Psoas muscle (tissue), 7 donors: ENCODE measurements at regions not wholly inside any gene's neighbourhood (a gene's known extent, or its start where the extent isn't known, plus 50 kb on each side); places are given as distances from the start of the nearest gene placed in this dataset.

Experiments
- ATAC-seq, 4 donors: fragments of 200-7000 bp; cut with Tn5 transposase; one replicate each; pipeline ENCODE4 v1.9.1; 2020; ENCODE audit warnings: moderate library complexity in 3 of 4, mild to moderate bottlenecking in 2 of 4
- DNase-seq, 2 donors: peaks; one replicate each; pipeline ENCODE4 v3.0.0-alpha.2; 2020
- H3K27ac ChIP-seq: fragments of 200-600 bp; one replicate; pipeline ENCODE4 v1.8.0; 2022
- H3K27me3 ChIP-seq, 3 donors: fragments of 200-600 bp in 1 of 3; one replicate each; pipeline versions ENCODE4 v1.6.1 to v1.8.0; 2013 to 2022; ENCODE audit warnings: low read length in 2 of 3, mild to moderate bottlenecking in 2 of 3, moderate library complexity in 1 of 3; ENCODE audit not compliant: insufficient read depth in 3 of 3
- H3K36me3 ChIP-seq, 2 donors: fragments of 200-600 bp in 1 of 2; one replicate each; pipeline versions ENCODE4 v1.6.1 to v1.8.0; 2013 to 2022; ENCODE audit warnings: low read depth in 1 of 2, mild to moderate bottlenecking in 1 of 2, moderate library complexity in 1 of 2; ENCODE audit not compliant: insufficient read depth in 1 of 2
- H3K4me1 ChIP-seq: fragments of 200-600 bp; one replicate; pipeline ENCODE4 v1.8.0; 2022
- H3K4me3 ChIP-seq: fragments of 200-600 bp; one replicate; pipeline ENCODE4 v1.8.0; 2022; ENCODE audit warnings: mild to moderate bottlenecking
- H3K9me3 ChIP-seq: fragments of 200-600 bp; one replicate; pipeline ENCODE4 v1.8.0; 2022
- WGBS, 3 donors: extraction: QIAGEN DNeasy Blood & Tissue Kit; methylation state at CpG; one replicate each; pipeline versions ENCODE4 v1.1.6 to v1.1.7; 2013; 5-methylcytosine and 5-hydroxymethylcytosine counted together
- intact Hi-C, 2 donors: fragments of 100-400 bp; cut with DNase I; formaldehyde crosslinking; loops; one replicate each; pipeline versions ENCODE4 v1.11.0 to v1.14.2; 2022
- TF ChIP-seq, protein P1 (sequence below): fragments of 200-600 bp; IDR thresholded peaks from one replicate; pipeline ENCODE4 v1.8.0; 2022; ENCODE audit warnings: antibody characterized with exemption
- donor health status: healthy with polysubstance abuse.
- donor health status: DM: no; HTN: no; CAD: no; lungs with moderate emphysema.
- donor health status: Bipolar disorder and iron deficiency.
- donor health status: healthy.
- donor health status: DM: yes; HTN: yes; CAD: no.
- donor health status: DM: no; HTN: no; CAD: no.
- donor health status: DM: yes; HTN: yes; CAD: no.

DNA sequence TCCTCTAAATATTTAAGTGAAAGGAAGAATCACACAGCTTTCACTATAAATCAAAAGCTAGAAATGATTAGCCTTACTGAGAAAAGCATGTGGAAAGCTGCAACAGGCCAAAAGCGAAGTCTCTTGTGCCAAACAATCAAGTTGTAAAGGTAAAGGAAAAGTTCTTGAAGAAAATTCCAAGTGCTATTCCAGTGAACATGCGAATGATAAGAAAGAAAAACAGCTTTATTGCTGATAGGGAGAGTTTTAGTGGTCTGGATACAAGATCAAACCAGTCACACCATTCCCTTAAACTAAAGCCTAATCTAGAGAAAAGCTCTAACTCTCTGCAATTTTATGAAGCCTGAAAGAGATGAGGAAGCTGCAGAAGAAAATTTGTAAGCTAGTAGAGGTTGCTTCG is 190.9 kb downstream of the BTG1 start:
- TF ChIP-seq, protein P1, sequence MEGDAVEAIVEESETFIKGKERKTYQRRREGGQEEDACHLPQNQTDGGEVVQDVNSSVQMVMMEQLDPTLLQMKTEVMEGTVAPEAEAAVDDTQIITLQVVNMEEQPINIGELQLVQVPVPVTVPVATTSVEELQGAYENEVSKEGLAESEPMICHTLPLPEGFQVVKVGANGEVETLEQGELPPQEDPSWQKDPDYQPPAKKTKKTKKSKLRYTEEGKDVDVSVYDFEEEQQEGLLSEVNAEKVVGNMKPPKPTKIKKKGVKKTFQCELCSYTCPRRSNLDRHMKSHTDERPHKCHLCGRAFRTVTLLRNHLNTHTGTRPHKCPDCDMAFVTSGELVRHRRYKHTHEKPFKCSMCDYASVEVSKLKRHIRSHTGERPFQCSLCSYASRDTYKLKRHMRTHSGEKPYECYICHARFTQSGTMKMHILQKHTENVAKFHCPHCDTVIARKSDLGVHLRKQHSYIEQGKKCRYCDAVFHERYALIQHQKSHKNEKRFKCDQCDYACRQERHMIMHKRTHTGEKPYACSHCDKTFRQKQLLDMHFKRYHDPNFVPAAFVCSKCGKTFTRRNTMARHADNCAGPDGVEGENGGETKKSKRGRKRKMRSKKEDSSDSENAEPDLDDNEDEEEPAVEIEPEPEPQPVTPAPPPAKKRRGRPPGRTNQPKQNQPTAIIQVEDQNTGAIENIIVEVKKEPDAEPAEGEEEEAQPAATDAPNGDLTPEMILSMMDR = no peak
- no peak for ATAC-seq
- H3K27me3 ChIP-seq = no peaks in the 10 kb centered on the region
- no peak for DNase-seq
- WGBS, 3 donors = 89 to 97% (median 90%) methylated on average over 3 of the region's 3 CpGs
- intact Hi-C loops = no loop called here
- no peak overlapping the region for H3K4me3 ChIP-seq
- no peaks in the 10 kb centered on the region for H3K9me3 ChIP-seq
- no peak overlapping the region for H3K27ac ChIP-seq
- no peaks in the 10 kb centered on the region for H3K36me3 ChIP-seq
- no peaks in the 10 kb centered on the region for H3K4me1 ChIP-seq

DNA sequence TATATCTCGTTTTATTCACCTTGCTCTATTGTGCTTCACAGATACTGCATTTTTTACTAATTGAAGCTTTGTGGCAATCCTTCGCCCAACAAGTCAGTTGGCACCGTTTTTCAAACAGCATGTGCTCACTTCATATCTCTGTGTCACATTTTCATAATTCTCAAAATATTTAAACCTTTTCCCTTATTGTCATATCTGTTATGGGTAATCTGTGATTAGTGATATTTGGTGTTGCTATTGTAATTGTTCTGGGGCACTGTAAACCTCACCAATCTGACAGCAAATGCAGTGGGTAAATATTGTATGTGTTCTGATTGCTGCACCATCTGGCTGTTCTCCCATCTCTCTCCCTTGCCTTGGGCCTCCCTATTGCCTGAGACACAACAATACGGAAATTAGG is 191.3 kb downstream of the BTG1 start:
- WGBS, 3 donors = 57 to 64% (median 63%) methylated on average over 4 of the region's 4 CpGs
- no peaks in the 10 kb centered on the region for H3K4me1 ChIP-seq
- intact Hi-C loops = no loop called here
- no peaks in the 10 kb centered on the region for H3K27me3 ChIP-seq
- H3K36me3 ChIP-seq = no peaks in the 10 kb centered on the region
- DNase-seq (no peak), ATAC-seq (no peak)
- no peak overlapping the region for H3K27ac ChIP-seq
- H3K9me3 ChIP-seq = no peaks in the 10 kb centered on the region
- TF ChIP-seq, protein P1 = no peak
- no peak overlapping the region for H3K4me3 ChIP-seq

DNA sequence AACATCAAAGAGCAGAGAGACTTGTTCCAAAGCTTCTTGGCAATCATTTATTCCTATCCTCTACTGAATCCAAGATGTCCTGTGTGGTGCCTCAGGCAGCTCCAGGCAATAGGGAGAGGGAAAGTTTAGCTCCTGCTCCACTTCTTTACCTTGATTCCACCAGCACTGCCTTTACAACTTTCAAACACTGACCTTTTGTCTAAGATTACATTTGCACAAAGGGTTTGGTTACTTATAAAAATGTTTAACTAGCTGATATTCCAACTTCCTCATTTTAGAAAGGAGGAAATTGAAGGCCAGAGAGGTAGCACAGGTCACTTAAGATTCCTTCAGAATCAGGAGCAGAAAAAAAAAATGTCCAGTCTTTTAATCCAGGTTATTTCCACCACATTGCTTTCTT is 192.7 kb downstream of the BTG1 start:
- TF ChIP-seq, protein P1 = no peak
- Histone ChIP-seq H3K4me1 (no peaks in the 10 kb centered on the region), H3K9me3 (no peaks in the 10 kb centered on the region), H3K27ac (no peak overlapping the region), H3K27me3 (no peaks in the 10 kb centered on the region), H3K36me3 (no peaks in the 10 kb centered on the region), H3K4me3 (no peak overlapping the region)
- ATAC-seq (no peak), DNase-seq (no peak)
- intact Hi-C loops = no loop called here

DNA sequence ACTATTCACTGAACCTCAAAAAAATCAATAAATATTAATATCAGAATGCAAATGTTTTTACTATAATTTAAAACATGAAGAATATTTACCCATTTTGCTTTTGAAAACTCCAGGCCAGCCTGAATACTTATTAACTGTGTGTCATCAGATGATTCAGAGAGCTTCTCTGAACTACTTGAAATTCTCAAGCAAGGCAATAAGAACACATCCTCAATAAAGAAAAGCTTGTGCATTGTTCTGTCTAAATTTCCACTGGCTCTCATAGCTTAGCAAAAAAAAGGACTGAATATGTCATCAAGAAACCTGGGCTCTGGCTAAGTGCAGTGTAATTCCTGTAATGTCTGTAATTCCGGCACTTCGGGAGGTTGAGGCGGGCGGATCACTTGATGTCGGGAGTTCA is 194.1 kb downstream of the BTG1 start:
- H3K4me3 ChIP-seq = no peak overlapping the region
- intact Hi-C loops = no loop called here
- H3K4me1 ChIP-seq = no peaks in the 10 kb centered on the region
- H3K27ac ChIP-seq = no peak overlapping the region
- WGBS, 3 donors = 94 to 98% (median 97%) methylated on average over 5 of the region's 5 CpGs
- H3K36me3 ChIP-seq = no peaks in the 10 kb centered on the region
- ATAC-seq = no peak
- TF ChIP-seq, protein P1 = no peak
- no peaks in the 10 kb centered on the region for H3K27me3 ChIP-seq
- no peak for DNase-seq
- H3K9me3 ChIP-seq = no peaks in the 10 kb centered on the region

DNA sequence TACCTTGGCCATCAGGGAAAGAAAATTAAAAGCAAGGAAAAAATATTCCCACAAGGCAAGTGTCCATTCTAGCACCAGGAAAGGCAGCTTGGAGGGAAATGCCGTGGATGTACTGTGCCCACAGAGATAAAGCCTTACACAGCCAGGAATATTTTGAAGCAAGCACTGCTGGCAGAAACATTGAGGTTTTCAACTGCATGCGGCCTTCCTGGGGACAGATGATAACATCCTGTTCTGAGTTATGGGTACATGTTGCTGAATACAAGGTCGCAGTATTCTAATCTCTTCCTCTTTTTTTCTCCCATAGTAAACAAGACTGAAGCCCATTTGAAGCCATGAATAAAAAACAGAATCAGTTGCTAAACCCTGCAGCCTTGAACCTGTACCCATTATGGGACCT is 197.1 kb downstream of the BTG1 start:
- 72 to 84% (median 75%) methylated on average over 3 of the region's 3 CpGs for WGBS, 3 donors
- TF ChIP-seq, protein P1 = no peak
- no peaks in the 10 kb centered on the region for H3K36me3 ChIP-seq

More for the DNA sequence above, 197.1 kb downstream of the BTG1 start:
- no peaks in the 10 kb centered on the region for H3K4me1 ChIP-seq
- intact Hi-C loops = no loop called here
- no peaks in the 10 kb centered on the region for H3K9me3 ChIP-seq
- H3K4me3 ChIP-seq = no peak overlapping the region
- no peak overlapping the region for H3K27ac ChIP-seq
- ATAC-seq (no peak), DNase-seq (no peak)
- no peaks in the 10 kb centered on the region for H3K27me3 ChIP-seq
